ENCODE measurements at regions not wholly inside any gene's neighbourhood (a gene's known extent, or its start where the extent isn't known, plus 50 kb on each side); places are given as distances from the start of the nearest gene placed in this dataset.

- ATAC-seq (ENCODE audit: low read depth) (no peak), DNase-seq (no peak)
- Histone ChIP-seq H3K4me3 (ENCODE audit: control extremely low read depth in 1 of 5, extremely low read depth in 1 of 5, insufficient read depth in 1 of 5, low read depth in 2 of 5, low read length in 4 of 5) (no peak overlapping the region), H2AFZ (ENCODE audit: insufficient read depth, low read depth, low read length, poor library complexity, severe bottlenecking) (no peak overlapping the region), H3K27me3 (replicated peaks in 1 of 4; ENCODE audit: control extremely low read depth in 1 of 4, control insufficient read depth in 3 of 4, insufficient read depth in 4 of 4, low read length in 3 of 4) (no peaks in the 10 kb centered on the region), H3K9me3 (ENCODE audit: control extremely low read depth in 1 of 3, control insufficient read depth in 2 of 3, insufficient read depth in 1 of 3, low read length in 2 of 3) (no peaks in the 10 kb centered on the region), H3K27ac (ENCODE audit: low read length in 2 of 2) (no peak overlapping the region), H3K36me3 (replicated peaks in 1 of 2; ENCODE audit: control extremely low read depth in 1 of 2, control insufficient read depth in 1 of 2, extremely low read depth in 1 of 2, insufficient read depth in 2 of 2, low read length in 1 of 2) (no peaks in the 10 kb centered on the region), H3K4me1 (ENCODE audit: control insufficient read depth in 2 of 2, insufficient read depth in 2 of 2, low read length in 2 of 2) (no peaks in the 10 kb centered on the region), H3K4me2 (replicated peaks; ENCODE audit: low read depth, low read length, poor library complexity, severe bottlenecking) (no peak overlapping the region), H4K20me1 (ENCODE audit: control insufficient read depth, insufficient read depth, low read length, poor library complexity, severe bottlenecking) (no peaks in the 10 kb centered on the region), H3K9ac (ENCODE audit: low read length) (no peak overlapping the region), H3K79me2 (ENCODE audit: control insufficient read depth, insufficient read depth, low read length) (no peaks in the 10 kb centered on the region)
- intact Hi-C loops (cut with micrococcal nuclease) = loop anchor here (2.0 kb wide), 1 partner anchor 24 kb away; no protein-coding TSS in a partner anchor
- H3K27ac Mint-ChIP-seq = no peak overlapping the region
- CTCF ChIA-PET = no interaction called here
- TF ChIP-seq EZH2 (IDR thresholded peaks at IDR 0.05; ENCODE audit: borderline replicate concordance, insufficient read depth, low read depth, low read length, poor library complexity, severe bottlenecking) = no peak
- TF ChIP-seq CTCF (IDR thresholded peaks at IDR 0.05) = no peak
- H3K4me1 Mint-ChIP-seq = peaks cover 7% of the 10 kb centered on the region
- POLR2A ChIA-PET = no interaction called here
- H3K27me3 Mint-ChIP-seq = no peaks in the 10 kb centered on the region
- no peaks in the 10 kb centered on the region for H3K9me3 Mint-ChIP-seq (ENCODE audit: insufficient read depth)
- 50% methylated on average over 1 of the region's 3 CpGs for WGBS (ENCODE audit: insufficient coverage)
- H3K4me3 Mint-ChIP-seq = no peak overlapping the region
Measured at GRCh38 chr3:152104847-152105415, 163.8 kb upstream of the MBNL1 start.

DNA sequence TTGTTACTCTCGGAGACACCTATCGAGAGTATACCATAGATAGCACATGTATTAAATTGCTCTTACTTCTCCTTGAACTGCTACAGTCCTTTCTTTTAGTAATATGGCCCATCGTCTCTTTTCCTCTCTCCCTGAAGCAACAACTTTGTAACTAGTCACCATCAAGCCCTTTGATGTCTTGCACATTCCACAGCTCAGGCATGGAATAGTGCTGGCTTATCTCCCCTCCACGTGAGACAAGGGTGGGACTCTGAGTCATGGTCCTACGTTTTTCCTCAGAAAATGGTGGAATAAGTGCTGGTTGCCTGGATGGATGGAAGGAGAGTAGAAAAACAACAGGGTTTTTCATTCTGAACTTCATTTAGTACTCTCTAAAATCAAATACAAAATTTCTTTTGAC lies 163.3 kb upstream of the MBNL1 start:
- intact Hi-C loops (cut with micrococcal nuclease) = loop anchor here (2.0 kb wide), 1 partner anchor 23 kb away; no protein-coding TSS in a partner anchor
- no peak overlapping the region for H2AFZ ChIP-seq (ENCODE audit: insufficient read depth, low read depth, low read length, poor library complexity, severe bottlenecking)
- Mint-ChIP-seq H3K4me3 (no peak overlapping the region), H3K27me3 (no peaks in the 10 kb centered on the region), H3K27ac (no peak overlapping the region), H3K4me1 (peaks cover 7% of the 10 kb centered on the region), H3K9me3 (ENCODE audit: insufficient read depth) (no peaks in the 10 kb centered on the region)
- DNase-seq (no peak), ATAC-seq (ENCODE audit: low read depth) (no peak)
- no peaks in the 10 kb centered on the region for H4K20me1 ChIP-seq (ENCODE audit: control insufficient read depth, insufficient read depth, low read length, poor library complexity, severe bottlenecking)
- no peaks in the 10 kb centered on the region for H3K79me2 ChIP-seq (ENCODE audit: control insufficient read depth, insufficient read depth, low read length)
- no peak overlapping the region for H3K4me2 ChIP-seq (replicated peaks; ENCODE audit: low read depth, low read length, poor library complexity, severe bottlenecking)
- H3K9ac ChIP-seq (ENCODE audit: low read length) = no peak overlapping the region
- H3K4me3 ChIP-seq (ENCODE audit: control extremely low read depth in 1 of 5, extremely low read depth in 1 of 5, insufficient read depth in 1 of 5, low read depth in 2 of 5, low read length in 4 of 5) = no peak overlapping the region
- no peaks in the 10 kb centered on the region for H3K4me1 ChIP-seq (ENCODE audit: control insufficient read depth in 2 of 2, insufficient read depth in 2 of 2, low read length in 2 of 2)
- no peaks in the 10 kb centered on the region for H3K36me3 ChIP-seq (replicated peaks in 1 of 2; ENCODE audit: control extremely low read depth in 1 of 2, control insufficient read depth in 1 of 2, extremely low read depth in 1 of 2, insufficient read depth in 2 of 2, low read length in 1 of 2)
- WGBS (ENCODE audit: insufficient coverage) = 100% methylated on average over 3 of the region's 5 CpGs
- ChIA-PET POLR2A (no interaction called here), CTCF (no interaction called here)
- H3K9me3 ChIP-seq (ENCODE audit: control extremely low read depth in 1 of 3, control insufficient read depth in 2 of 3, insufficient read depth in 1 of 3, low read length in 2 of 3) = no peaks in the 10 kb centered on the region
- no peaks in the 10 kb centered on the region for H3K27me3 ChIP-seq (replicated peaks in 1 of 4; ENCODE audit: control extremely low read depth in 1 of 4, control insufficient read depth in 3 of 4, insufficient read depth in 4 of 4, low read length in 3 of 4)
- TF ChIP-seq EZH2 (IDR thresholded peaks at IDR 0.05; ENCODE audit: borderline replicate concordance, insufficient read depth, low read depth, low read length, poor library complexity, severe bottlenecking) (no peak), CTCF (IDR thresholded peaks at IDR 0.05) (no peak)
- H3K27ac ChIP-seq (ENCODE audit: low read length in 2 of 2) = no peak overlapping the region

Data from B cell (primary cell).